ENCODE measurements at regions not wholly inside any gene's neighbourhood (a gene's known extent, or its start where the extent isn't known, plus 50 kb on each side); places are given as distances from the start of the nearest gene placed in this dataset.
A peak's percentile ranks its signal among the peaks of the same experiment; 100 is the strongest.

DNA sequence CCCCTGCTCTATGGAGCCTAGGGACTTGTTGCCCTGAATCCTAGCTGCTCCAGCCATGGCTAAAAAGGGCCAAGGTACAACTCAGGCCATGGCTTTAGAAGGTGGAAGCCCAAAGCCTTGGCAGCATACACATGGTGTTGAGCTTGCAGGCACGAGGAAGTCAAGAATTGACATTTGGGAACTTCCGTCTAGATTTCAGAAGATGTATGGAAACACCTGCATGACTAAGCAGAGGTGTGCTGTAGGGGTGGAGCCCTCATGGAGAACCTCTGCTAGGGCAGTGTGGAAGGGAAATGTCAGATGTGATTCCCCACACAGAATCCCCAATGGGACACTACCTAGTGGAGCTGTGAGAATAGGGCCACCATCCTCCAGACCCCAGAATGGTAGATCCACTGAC lies 95.1 kb upstream of the TMEM170B start:
- H3K4me3 ChIP-seq (ENCODE audit: low read depth, low read length), result no peak overlapping the region
- TF ChIP-seq, protein P1, sequence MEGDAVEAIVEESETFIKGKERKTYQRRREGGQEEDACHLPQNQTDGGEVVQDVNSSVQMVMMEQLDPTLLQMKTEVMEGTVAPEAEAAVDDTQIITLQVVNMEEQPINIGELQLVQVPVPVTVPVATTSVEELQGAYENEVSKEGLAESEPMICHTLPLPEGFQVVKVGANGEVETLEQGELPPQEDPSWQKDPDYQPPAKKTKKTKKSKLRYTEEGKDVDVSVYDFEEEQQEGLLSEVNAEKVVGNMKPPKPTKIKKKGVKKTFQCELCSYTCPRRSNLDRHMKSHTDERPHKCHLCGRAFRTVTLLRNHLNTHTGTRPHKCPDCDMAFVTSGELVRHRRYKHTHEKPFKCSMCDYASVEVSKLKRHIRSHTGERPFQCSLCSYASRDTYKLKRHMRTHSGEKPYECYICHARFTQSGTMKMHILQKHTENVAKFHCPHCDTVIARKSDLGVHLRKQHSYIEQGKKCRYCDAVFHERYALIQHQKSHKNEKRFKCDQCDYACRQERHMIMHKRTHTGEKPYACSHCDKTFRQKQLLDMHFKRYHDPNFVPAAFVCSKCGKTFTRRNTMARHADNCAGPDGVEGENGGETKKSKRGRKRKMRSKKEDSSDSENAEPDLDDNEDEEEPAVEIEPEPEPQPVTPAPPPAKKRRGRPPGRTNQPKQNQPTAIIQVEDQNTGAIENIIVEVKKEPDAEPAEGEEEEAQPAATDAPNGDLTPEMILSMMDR (IDR thresholded peaks at IDR 0.05; ENCODE audit: insufficient read depth, low read depth, low read length), result no peak
- DNase-seq (ENCODE audit: low read depth), result no peak

DNA sequence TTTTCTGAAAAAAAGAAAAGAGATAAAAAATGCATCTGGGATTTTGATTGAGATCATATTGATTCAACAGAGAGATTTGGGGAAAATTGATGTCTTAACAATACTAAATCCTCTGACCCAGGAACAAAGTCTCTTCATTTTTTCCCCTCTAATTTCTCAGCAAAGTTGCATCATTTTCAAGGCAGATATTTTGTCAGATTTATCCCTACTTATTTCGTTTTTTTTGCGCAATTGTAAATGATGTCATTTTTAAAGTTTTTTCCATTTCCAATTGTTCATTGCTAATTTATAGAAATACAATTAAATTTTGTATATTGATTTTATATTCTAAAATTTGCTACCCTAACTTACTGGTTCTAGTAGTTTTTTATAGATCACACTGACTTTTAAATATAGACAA lies 97.7 kb upstream of the TMEM170B start:
- DNase-seq (ENCODE audit: low read depth), result no peak
- TF ChIP-seq, protein P1 (IDR thresholded peaks at IDR 0.05; ENCODE audit: insufficient read depth, low read depth, low read length), result no peak
- H3K4me3 ChIP-seq (ENCODE audit: low read depth, low read length), result no peak overlapping the region

DNA sequence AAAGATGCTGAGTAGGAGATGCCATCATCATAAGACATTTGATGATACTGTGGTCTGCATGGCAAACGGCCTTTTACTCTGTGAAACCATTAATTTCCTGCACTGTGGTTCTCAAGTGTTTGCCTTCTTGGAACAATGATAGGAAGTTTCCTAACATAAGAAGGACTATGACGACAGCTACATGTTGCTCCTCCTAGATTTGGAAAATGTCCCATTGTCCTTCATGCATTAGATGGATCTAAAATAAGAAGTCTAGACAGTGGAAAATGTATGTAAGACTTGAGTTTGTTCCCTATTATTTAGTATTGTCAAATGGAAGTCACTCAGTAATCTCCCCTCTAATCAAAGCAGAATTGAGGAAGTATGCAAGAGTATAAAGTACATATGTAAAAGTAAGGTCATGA lies 98.5 kb upstream of the TMEM170B start:
- no peak overlapping the region for H3K4me3 ChIP-seq (ENCODE audit: low read depth, low read length)
- TF ChIP-seq, protein P1 (IDR thresholded peaks at IDR 0.05; ENCODE audit: insufficient read depth, low read depth, low read length), result no peak
- DNase-seq (ENCODE audit: low read depth), result no peak

DNA sequence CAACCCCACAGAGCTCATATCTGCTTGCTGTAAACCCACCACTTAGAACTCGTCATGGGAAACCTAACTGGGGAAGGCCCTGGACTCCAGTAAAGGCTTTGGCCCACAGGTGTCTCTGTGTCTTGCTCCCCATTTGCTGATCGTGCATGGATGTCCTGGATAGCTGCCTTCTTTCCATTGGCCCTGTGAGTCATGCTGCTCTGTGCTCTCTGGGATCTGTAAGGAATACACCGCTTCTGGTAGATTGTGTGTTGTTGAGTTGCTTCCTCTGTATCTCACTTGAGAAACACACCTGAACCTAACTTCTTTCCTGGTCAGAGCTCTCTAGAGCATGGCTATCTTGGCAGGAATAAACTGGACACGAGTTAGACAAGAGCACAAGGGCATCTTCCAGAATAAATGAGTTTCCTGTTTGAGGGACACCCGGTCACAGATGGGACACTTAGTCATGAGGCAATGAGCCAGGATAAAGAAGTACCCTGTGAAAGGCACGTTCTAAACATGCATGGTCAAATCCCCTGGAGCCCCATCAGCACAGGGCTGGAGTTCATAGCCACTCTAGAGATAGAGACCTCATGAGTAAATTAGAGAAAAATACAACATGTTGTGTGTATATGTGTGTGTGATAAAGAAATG lies 99.6 kb upstream of the TMEM170B start:
- DNase-seq (ENCODE audit: low read depth), result no peak
- TF ChIP-seq, protein P1 (IDR thresholded peaks at IDR 0.05; ENCODE audit: insufficient read depth, low read depth, low read length), result no peak

DNA sequence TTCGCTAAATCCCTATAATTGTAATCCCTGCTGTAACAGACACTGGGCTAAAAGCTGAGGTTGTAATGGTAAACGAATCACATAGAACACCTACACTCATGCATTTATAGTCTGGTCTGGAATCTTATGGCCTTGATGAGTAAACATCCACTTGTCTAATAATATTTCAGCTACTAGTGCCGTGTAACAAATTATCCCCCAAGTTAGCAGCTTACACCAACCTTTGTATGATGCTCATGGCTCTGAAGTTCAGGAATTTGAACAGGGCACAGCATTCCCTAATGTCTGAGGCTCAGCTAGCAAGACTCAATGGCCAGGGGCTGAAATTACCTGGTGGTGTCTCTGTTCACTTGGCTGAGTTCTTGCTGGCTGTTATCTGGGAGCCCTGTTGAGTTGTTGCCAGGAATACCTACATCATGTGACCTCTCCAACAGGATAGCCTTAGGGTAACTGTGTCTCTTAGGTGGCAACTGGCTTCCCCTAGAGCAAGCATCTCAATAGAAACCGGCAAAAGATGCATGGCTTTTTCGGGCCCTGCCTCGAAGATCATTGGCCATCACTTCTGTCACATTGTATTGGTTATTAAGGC lies 100.9 kb upstream of the TMEM170B start:
- TF ChIP-seq, protein P1 (IDR thresholded peaks at IDR 0.05; ENCODE audit: insufficient read depth, low read depth, low read length), result no peak
- no peak for DNase-seq (ENCODE audit: low read depth)
- H3K4me3 ChIP-seq (ENCODE audit: low read depth, low read length), result no peak overlapping the region

More for the DNA sequence above, 99.6 kb upstream of the TMEM170B start:
- no peak overlapping the region for H3K4me3 ChIP-seq (ENCODE audit: low read depth, low read length)

DNA sequence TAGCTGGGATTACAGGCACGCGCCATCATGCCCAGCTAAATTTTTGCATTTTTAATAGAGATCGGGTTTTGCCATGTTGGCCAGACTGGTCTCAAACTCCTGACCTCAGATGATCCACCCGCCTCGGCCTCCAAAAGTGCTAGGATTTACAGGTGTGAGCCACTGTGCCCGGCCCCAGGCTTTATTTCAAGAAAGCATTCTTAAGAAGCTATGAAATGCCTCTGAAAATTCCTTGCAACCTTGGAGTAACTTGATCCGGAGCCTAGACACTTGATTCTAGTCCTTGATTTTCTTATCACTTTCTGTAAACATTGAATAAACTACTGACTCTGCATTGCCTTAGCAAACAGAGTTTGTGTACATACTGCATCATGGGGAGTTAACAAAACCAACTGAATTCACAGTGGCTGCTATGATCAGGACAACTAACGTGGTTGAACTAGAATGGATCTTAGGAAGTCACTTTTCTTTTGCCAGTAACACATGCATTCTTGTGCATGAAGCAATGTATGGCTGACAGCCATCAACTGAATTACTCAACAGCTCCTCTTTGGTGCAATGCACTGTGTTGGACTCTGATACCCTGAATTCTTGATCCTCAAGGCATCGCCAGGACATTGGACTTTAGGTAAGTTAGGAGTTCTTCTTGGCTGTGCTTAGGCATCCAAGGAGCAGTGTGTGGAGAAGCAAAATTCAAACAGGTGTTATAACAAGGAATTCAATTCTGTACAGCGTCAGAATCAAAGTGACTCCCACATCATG lies 102.8 kb upstream of the TMEM170B start:
- DNase-seq (ENCODE audit: low read depth), result peak; percentile 90
- no peak overlapping the region for H3K4me3 ChIP-seq (ENCODE audit: low read depth, low read length)
- TF ChIP-seq, protein P1 (IDR thresholded peaks at IDR 0.05; ENCODE audit: insufficient read depth, low read depth, low read length), result no peak
